WTC11 (cell line): ENCODE measurements at regions not wholly inside any gene's neighbourhood (a gene's known extent, or its start where the extent isn't known, plus 50 kb on each side); places are given as distances from the start of the nearest gene placed in this dataset.
A peak's percentile ranks its signal among the peaks of the same experiment; 100 is the strongest.

Experiments
- ATAC-seq: fragments of 200-7000 bp; cut with Tn5 transposase; 2 replicates; pipeline ENCODE4 v1.10.0; 2021; ENCODE audit warnings: mild to moderate bottlenecking, moderate library complexity
- CTCF ChIA-PET: fragments of 300-600 bp; sonication (Branson Sonifier 250); formaldehyde crosslinking; loops from one replicate; lab custom pipeline; 2021; ENCODE audit warnings: antibody characterized with exemption; lab: Charles Lee
- POLR2A ChIA-PET: fragments of 350-600 bp; sonication (Branson Sonifier 250); formaldehyde crosslinking; loops from one replicate; lab custom pipeline; 2021; ENCODE audit warnings: antibody characterized with exemption; lab: Charles Lee
- DNase-seq: peaks from one replicate; pipeline ENCODE4 v3.0.0; 2021; ENCODE audit warnings: low spot score
- H3K27ac Mint-ChIP-seq: 2 replicates; pipeline ENCODE4 v1.8.0; 2021; ENCODE audit warnings: mixed read lengths
- H3K27me3 Mint-ChIP-seq: 2 replicates; pipeline ENCODE4 v1.8.0; 2021; ENCODE audit warnings: low read depth, mild to moderate bottlenecking, moderate library complexity, mixed read lengths
- H3K36me3 Mint-ChIP-seq: 2 replicates; pipeline ENCODE4 v1.8.0; 2021; ENCODE audit warnings: mixed read lengths
- H3K4me1 Mint-ChIP-seq: 2 replicates; pipeline ENCODE4 v1.8.0; 2022; ENCODE audit warnings: mixed read lengths
- H3K4me3 Mint-ChIP-seq: 2 replicates; pipeline ENCODE4 v1.8.0; 2021; ENCODE audit warnings: mild to moderate bottlenecking, moderate library complexity, mixed read lengths
- H3K9me3 Mint-ChIP-seq: 2 replicates; pipeline ENCODE4 v1.8.0; 2021; ENCODE audit warnings: mixed read lengths
- E2F1 ChIP-seq: sonication (generic); formaldehyde crosslinking; IDR thresholded peaks from 2 replicates; pipeline ENCODE4 v1.8.0; 2022; ENCODE audit warnings: mild to moderate bottlenecking, missing genetic modification reagents
- ELF4 ChIP-seq: sonication (generic); formaldehyde crosslinking; IDR thresholded peaks from 2 replicates; pipeline ENCODE4 v1.8.1; 2022; ENCODE audit warnings: low read depth, mild to moderate bottlenecking, moderate library complexity, missing genetic modification reagents
- EMX1 ChIP-seq: fragments of 250-450 bp; sonication (Bioruptor Pico); IDR thresholded peaks from 2 replicates; pipeline ENCODE4 v1.8.0; 2021; ENCODE audit warnings: mild to moderate bottlenecking
- GRHL2 ChIP-seq: fragments of 250-450 bp; sonication (Bioruptor Pico); IDR thresholded peaks from 2 replicates; pipeline ENCODE4 v1.8.0; 2022; ENCODE audit warnings: mild to moderate bottlenecking, moderate library complexity; ENCODE audit not compliant: insufficient replicate concordance, severe bottlenecking
- JAZF1 ChIP-seq: fragments of 250-450 bp; sonication (Bioruptor Pico); IDR thresholded peaks from 2 replicates; pipeline ENCODE4 v1.9.0; 2021; ENCODE audit warnings: moderate library complexity, mild to moderate bottlenecking, inconsistent platforms
- MLX ChIP-seq: sonication (generic); formaldehyde crosslinking; IDR thresholded peaks from 2 replicates; pipeline ENCODE4 v1.8.1; 2023; ENCODE audit warnings: mild to moderate bottlenecking, missing genetic modification reagents, moderate library complexity
- MXD4 ChIP-seq: fragments of 250-450 bp; sonication (Bioruptor Pico); IDR thresholded peaks from 2 replicates; pipeline ENCODE4 v1.8.0; 2021; ENCODE audit warnings: mild to moderate bottlenecking, moderate library complexity, borderline replicate concordance
- NR1H2 ChIP-seq: sonication (generic); formaldehyde crosslinking; IDR thresholded peaks from 2 replicates; pipeline ENCODE4 v1.9.0; 2021; ENCODE audit warnings: mild to moderate bottlenecking, moderate library complexity, missing genetic modification reagents
- RORB ChIP-seq: fragments of 250-450 bp; sonication (Bioruptor Pico); IDR thresholded peaks from 2 replicates; pipeline ENCODE4 v1.9.0; 2021; ENCODE audit warnings: mild to moderate bottlenecking
- TEAD1 ChIP-seq: sonication (generic); formaldehyde crosslinking; IDR thresholded peaks from 2 replicates; pipeline ENCODE4 v1.8.0; 2022; ENCODE audit warnings: mild to moderate bottlenecking, missing genetic modification reagents
- TP53 ChIP-seq: sonication (generic); formaldehyde crosslinking; IDR thresholded peaks from 2 replicates; pipeline ENCODE4 v1.8.1; 2023; ENCODE audit warnings: mild to moderate bottlenecking, missing genetic modification reagents
- USF1 ChIP-seq: sonication (generic); formaldehyde crosslinking; IDR thresholded peaks from 2 replicates; pipeline ENCODE4 v1.8.0; 2022; ENCODE audit warnings: mild to moderate bottlenecking, missing genetic modification reagents
- ZNF512 ChIP-seq: sonication (generic); formaldehyde crosslinking; IDR thresholded peaks from 2 replicates; pipeline ENCODE4 v1.8.1; 2022; ENCODE audit warnings: missing genetic modification reagents, borderline replicate concordance
- ZNF671 ChIP-seq: fragments of 250-450 bp; sonication (Bioruptor Pico); IDR thresholded peaks from 2 replicates; pipeline ENCODE4 v1.8.0; 2021; ENCODE audit warnings: mild to moderate bottlenecking
- ZSCAN18 ChIP-seq: fragments of 250-450 bp; sonication (Bioruptor Pico); IDR thresholded peaks from 2 replicates; pipeline ENCODE4 v2.1.2; 2022; ENCODE audit warnings: mild to moderate bottlenecking, moderate library complexity
- TF ChIP-seq, protein P1 (sequence below): fragments of 250-450 bp; sonication (Bioruptor Pico); IDR thresholded peaks from 2 replicates; pipeline ENCODE4 v1.8.0; 2021; ENCODE audit warnings: mild to moderate bottlenecking
- TF ChIP-seq, protein P2 (sequence below): sonication (generic); formaldehyde crosslinking; IDR thresholded peaks from 2 replicates; pipeline ENCODE4 v1.8.0; 2023; ENCODE audit warnings: missing genetic modification reagents
- TF ChIP-seq, protein P3 (sequence below): sonication (generic); formaldehyde crosslinking; IDR thresholded peaks from 2 replicates; pipeline ENCODE4 v1.8.0; 2023; ENCODE audit warnings: mild to moderate bottlenecking, missing genetic modification reagents
- TF ChIP-seq, protein P4 (sequence below): sonication (generic); formaldehyde crosslinking; IDR thresholded peaks from 2 replicates; pipeline ENCODE4 v1.8.1; 2023; ENCODE audit warnings: mild to moderate bottlenecking, missing genetic modification reagents
- TF ChIP-seq, protein P5 (sequence below): sonication (generic); formaldehyde crosslinking; IDR thresholded peaks from 2 replicates; pipeline ENCODE4 v1.8.0; 2022; ENCODE audit warnings: mild to moderate bottlenecking, missing genetic modification reagents

DNA sequence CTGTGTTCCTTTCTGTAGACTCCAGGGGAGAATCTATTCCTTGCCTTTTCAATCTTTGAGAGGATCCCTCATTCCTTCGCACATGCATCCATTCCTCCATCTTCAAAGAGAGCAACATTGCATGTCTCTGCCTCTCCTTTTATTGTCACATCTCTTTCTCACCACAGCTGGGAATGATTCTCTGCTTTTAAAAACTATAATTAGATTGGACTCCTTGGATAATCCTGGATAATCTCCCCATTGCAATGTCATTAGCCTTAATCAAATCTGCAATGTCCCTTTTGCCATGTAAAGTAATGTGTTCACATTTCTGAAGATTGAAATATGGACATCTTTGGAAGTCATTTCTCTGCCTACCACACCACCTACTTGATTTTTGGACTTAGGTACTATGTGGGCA lies 750.1 kb downstream of the COL12A1 start (continued):
- TF ChIP-seq, protein P1, sequence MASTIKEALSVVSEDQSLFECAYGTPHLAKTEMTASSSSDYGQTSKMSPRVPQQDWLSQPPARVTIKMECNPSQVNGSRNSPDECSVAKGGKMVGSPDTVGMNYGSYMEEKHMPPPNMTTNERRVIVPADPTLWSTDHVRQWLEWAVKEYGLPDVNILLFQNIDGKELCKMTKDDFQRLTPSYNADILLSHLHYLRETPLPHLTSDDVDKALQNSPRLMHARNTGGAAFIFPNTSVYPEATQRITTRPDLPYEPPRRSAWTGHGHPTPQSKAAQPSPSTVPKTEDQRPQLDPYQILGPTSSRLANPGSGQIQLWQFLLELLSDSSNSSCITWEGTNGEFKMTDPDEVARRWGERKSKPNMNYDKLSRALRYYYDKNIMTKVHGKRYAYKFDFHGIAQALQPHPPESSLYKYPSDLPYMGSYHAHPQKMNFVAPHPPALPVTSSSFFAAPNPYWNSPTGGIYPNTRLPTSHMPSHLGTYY (CRISPR knock-in tag) = no peak
- no peak for TF ChIP-seq EMX1 (CRISPR knock-in tag)
- TF ChIP-seq ZSCAN18 = no peak
- TF ChIP-seq, protein P2, sequence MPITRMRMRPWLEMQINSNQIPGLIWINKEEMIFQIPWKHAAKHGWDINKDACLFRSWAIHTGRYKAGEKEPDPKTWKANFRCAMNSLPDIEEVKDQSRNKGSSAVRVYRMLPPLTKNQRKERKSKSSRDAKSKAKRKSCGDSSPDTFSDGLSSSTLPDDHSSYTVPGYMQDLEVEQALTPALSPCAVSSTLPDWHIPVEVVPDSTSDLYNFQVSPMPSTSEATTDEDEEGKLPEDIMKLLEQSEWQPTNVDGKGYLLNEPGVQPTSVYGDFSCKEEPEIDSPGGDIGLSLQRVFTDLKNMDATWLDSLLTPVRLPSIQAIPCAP (CRISPR knock-in tag) = no peak
- TF ChIP-seq NR1H2 (CRISPR knock-in tag) = no peak
- TF ChIP-seq, all 79 proteins: peak for 0

DNA sequence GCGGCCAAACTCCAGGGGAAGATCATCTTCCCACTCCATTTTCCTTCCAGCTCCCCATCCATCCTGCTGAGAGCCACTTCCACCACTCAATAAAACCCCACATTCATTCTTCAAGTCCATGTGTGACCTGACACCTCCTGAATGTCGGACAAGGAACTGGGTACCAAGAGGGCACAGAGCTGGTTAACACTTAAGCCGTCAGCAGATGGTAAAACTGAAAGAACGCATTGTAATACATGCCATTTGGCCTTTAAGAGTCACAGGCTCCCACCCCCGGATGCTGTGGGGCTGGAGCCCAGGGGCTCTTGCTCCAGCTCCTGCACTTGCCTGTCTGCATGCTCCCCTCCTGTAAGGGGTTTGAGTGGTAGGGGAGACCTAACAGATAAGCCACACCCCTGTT lies 753.9 kb downstream of the COL12A1 start:
- TF ChIP-seq NR1H2 (CRISPR knock-in tag) (no peak), ELF4 (CRISPR knock-in tag) (no peak), MLX (CRISPR knock-in tag) (no peak), E2F1 (CRISPR knock-in tag) (no peak), TEAD1 (CRISPR knock-in tag) (no peak), ZNF671 (no peak)
- TF ChIP-seq, protein P3, sequence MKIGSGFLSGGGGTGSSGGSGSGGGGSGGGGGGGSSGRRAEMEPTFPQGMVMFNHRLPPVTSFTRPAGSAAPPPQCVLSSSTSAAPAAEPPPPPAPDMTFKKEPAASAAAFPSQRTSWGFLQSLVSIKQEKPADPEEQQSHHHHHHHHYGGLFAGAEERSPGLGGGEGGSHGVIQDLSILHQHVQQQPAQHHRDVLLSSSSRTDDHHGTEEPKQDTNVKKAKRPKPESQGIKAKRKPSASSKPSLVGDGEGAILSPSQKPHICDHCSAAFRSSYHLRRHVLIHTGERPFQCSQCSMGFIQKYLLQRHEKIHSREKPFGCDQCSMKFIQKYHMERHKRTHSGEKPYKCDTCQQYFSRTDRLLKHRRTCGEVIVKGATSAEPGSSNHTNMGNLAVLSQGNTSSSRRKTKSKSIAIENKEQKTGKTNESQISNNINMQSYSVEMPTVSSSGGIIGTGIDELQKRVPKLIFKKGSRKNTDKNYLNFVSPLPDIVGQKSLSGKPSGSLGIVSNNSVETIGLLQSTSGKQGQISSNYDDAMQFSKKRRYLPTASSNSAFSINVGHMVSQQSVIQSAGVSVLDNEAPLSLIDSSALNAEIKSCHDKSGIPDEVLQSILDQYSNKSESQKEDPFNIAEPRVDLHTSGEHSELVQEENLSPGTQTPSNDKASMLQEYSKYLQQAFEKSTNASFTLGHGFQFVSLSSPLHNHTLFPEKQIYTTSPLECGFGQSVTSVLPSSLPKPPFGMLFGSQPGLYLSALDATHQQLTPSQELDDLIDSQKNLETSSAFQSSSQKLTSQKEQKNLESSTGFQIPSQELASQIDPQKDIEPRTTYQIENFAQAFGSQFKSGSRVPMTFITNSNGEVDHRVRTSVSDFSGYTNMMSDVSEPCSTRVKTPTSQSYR (CRISPR knock-in tag) = no peak
- TF ChIP-seq, all 79 proteins: peak for 0
- ChIA-PET CTCF (no interaction called here), POLR2A (no interaction called here)
- ATAC-seq (0 out of 2 replicates have a peak, but pooled peaks have one; percentile 44), DNase-seq (no peak)
- Mint-ChIP-seq H3K27me3 (no peaks in the 10 kb centered on the region), H3K4me3 (no peak overlapping the region), H3K36me3 (no peaks in the 10 kb centered on the region), H3K9me3 (no peaks in the 10 kb centered on the region), H3K27ac (no peak overlapping the region), H3K4me1 (no peaks in the 10 kb centered on the region)

- Mint-ChIP-seq H3K9me3 (no peaks in the 10 kb centered on the region), H3K27me3 (no peaks in the 10 kb centered on the region), H3K4me1 (no peaks in the 10 kb centered on the region), H3K27ac (no peak overlapping the region), H3K36me3 (no peaks in the 10 kb centered on the region), H3K4me3 (no peak overlapping the region)
- ATAC-seq (no peak), DNase-seq (no peak)
- POLR2A ChIA-PET = no interaction called here
- CTCF ChIA-PET = no interaction called here
- TF ChIP-seq ZNF512 (CRISPR knock-in tag) (no peak), USF1 (no peak), TP53 (no peak), RORB (CRISPR knock-in tag) (no peak), MXD4 (CRISPR knock-in tag) (no peak), JAZF1 (CRISPR knock-in tag) (no peak), GRHL2 (CRISPR knock-in tag) (no peak)
- TF ChIP-seq, protein P4, sequence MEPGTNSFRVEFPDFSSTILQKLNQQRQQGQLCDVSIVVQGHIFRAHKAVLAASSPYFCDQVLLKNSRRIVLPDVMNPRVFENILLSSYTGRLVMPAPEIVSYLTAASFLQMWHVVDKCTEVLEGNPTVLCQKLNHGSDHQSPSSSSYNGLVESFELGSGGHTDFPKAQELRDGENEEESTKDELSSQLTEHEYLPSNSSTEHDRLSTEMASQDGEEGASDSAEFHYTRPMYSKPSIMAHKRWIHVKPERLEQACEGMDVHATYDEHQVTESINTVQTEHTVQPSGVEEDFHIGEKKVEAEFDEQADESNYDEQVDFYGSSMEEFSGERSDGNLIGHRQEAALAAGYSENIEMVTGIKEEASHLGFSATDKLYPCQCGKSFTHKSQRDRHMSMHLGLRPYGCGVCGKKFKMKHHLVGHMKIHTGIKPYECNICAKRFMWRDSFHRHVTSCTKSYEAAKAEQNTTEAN (CRISPR knock-in tag) = no peak
- TF ChIP-seq, protein P5, sequence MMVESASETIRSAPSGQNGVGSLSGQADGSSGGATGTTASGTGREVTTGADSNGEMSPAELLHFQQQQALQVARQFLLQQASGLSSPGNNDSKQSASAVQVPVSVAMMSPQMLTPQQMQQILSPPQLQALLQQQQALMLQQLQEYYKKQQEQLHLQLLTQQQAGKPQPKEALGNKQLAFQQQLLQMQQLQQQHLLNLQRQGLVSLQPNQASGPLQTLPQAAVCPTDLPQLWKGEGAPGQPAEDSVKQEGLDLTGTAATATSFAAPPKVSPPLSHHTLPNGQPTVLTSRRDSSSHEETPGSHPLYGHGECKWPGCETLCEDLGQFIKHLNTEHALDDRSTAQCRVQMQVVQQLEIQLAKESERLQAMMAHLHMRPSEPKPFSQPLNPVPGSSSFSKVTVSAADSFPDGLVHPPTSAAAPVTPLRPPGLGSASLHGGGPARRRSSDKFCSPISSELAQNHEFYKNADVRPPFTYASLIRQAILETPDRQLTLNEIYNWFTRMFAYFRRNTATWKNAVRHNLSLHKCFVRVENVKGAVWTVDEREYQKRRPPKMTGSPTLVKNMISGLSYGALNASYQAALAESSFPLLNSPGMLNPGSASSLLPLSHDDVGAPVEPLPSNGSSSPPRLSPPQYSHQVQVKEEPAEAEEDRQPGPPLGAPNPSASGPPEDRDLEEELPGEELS (CRISPR knock-in tag) = no peak
Observed at GRCh38 chr6:74448850-74449249, 752.8 kb downstream of the CD109 start.
